OCI-M2 (cell line): ENCODE measurements at regions not wholly inside any gene's neighbourhood (a gene's known extent, or its start where the extent isn't known, plus 50 kb on each side); places are given as distances from the start of the nearest gene placed in this dataset.
"Not testable (repeated sequence)": the region's sequence is repeated elsewhere in the genome, so short reads cannot be mapped to it uniquely, and the experiment has no call there.

Experiments
- DNase-seq: peaks from one replicate; lab custom pipeline; 2025; ENCODE audit not compliant: unreplicated experiment; lab: John Stamatoyannopoulos, UW

- no peak for DNase-seq
Measured at GRCh38 chr3:194879126-194879877, 193.6 kb downstream of the FAM43A start.

DNA sequence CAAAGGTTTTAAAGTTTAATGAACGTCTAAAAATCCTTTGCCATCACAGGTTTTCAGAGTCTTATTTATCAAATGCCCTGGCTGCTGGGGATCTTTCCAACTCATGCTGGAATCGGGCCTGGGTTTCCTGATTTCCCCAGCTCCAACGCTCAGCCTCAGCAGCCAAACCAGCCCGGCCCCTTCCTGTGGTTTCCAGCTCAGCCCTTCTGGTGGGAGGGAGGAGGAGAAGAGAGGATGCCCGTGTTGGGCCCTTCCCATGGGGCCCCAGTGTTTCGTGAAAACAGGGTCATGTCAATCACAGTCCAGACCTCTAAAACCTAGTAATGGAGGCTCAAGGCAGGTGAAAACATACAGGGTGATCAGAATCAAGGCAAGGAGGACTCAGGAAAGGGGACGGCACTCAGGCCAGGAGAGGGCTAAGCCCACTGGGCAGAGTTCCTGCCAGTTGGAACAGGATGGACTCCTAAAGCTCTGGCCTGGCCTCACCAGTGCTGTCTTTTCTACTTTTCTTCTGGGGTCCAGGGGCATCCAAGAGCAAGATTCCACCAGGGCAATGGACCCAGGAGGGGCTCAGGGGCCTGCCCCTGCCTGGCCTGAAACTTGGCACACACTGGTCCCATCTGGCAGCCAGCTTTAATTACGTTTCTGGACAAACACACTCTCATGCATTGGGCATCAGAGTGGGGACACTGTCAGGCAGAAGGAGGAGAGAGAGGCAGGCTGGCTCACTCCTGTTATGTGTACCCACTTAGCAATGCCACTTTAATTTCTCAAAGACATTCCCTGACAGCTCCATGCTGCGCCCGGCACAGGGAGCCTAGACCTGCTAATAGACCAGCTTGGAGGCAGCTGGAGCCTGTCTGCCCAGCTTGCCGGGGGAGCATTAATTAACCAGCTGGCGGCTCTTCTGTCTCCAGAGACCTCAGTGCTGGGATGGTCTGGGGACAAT, 194.6 kb downstream of the FAM43A start:
- DNase-seq: no peak

- DNase-seq: no peak
Measured at GRCh38 chr3:194880940-194881925, 195.6 kb downstream of the FAM43A start.

DNA sequence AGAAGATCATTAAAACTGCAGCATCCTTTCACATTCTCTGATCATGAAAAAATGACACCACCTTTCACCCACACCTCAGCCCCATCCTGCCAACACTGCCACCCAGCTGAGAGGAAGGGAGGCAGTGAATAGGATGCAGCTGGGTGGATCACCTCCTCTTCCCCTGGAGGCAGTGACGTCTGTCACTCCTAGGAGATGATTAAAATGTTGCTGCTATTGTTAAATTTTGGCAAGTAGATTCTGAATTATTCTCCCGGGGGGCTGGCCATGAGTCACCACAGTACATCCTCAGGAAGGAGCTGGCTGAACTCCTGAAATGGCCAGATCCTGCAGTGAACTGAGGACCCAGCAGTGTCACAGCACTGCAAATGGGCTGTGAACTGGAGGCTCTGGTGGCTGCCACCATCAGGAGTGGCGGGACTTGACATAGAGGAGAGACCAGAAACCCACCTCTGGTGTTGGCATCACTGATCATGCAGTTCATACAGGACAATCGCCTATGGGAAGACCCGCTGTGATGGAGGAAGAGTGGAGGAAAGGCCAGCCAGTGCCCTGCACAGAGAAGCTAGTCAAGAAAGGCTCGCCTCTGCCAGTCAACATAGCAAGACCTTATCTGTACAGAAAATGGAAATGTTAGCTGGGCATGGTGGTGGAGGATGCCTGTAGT, 199.1 kb downstream of the FAM43A start:
- no peak for DNase-seq

- no peak for DNase-seq
Measured at GRCh38 chr3:194885766-194886165, 200.1 kb downstream of the FAM43A start.

DNA sequence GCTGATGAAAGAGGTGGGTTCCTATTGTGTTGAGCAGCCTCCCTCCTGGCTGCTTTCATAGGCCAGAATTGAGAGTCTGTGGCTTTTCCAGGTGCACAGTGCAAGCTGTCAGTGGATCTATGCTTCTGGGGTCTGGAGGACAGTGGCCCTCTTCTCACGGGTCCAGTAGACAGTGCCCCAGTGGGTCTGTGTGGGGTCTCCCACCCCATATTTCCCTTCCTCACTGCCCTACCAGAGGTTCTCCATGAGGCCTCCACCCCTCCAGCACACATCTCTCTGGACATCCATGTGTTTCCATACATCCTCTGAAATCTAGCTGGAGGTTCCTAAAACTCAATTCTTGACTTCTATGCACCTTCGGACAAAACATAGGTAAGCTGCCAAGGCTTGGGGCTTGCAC, 201.2 kb downstream of the FAM43A start:
- no peak for DNase-seq

- not testable (repeated sequence) for DNase-seq
Measured at GRCh38 chr3:194888062-194888461, 202.4 kb downstream of the FAM43A start.

- no peak for DNase-seq
Measured at GRCh38 chr3:194888916-194889315, 203.2 kb downstream of the FAM43A start.

DNA sequence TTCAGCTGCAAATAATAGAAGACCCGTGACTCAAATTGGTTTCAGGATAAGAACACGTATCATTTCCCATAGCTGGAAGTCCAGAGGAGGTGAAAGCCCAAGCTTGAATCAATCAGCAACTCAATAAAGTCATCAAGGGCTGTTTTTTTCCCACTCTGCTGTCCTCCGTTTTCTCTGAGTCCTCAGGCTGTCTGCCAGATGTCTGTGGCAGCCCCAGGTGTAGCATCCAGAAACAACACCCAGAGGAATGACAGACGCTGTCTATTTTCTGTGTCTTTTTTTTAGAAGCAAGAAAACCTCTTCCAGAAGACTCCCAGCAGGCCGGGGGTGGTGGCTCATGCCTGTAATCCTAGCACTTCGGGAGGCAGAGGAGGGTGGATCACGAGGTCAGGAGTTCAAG, 204.4 kb downstream of the FAM43A start:
- no peak for DNase-seq

- no peak for DNase-seq
Measured at GRCh38 chr3:194893121-194893987, 207.7 kb downstream of the FAM43A start.

GRCh38 chr3:194894538-194894937, 208.9 kb downstream of the FAM43A start:
- DNase-seq: no peak

- DNase-seq: no peak
Measured at GRCh38 chr3:194900854-194901522, 215.3 kb downstream of the FAM43A start.

DNA sequence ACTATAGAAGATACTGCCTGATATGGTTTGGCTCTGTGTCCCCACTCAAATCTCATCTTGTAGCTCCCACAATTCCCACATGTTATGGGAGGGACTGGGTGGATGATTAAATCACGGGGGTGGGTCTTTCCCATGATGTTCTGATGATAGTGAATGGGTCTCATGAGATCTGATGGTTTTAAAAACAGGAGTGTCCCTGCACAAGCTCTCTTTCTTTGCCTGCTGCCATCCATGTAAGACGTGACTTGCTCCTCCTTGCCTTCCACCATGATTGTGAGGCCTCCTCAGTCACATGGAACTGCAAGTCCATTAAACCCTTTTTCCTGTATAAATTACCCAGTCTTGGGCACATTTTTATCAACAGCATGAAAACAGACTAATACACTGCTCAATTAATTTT, 217.8 kb downstream of the FAM43A start:
- DNase-seq: not testable (repeated sequence)

DNA sequence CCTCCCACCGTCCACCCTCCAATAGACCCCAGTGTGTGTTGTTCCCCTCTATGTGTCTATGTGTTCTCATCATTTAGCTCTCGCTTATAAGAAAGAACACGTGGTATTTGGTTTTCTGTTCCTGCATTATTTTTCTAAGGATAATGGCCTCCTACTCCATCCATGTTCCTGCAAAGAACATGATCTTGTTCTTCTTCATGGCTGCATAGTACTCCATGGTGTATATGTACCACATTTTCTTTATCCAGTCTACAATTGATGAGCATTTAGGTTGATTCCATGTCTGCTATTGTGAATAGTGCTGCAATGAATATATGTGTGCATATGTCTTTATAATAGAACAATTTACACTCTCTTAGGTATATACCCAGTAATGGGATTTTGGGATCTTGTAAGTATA, 219.3 kb downstream of the FAM43A start:
- DNase-seq: not testable (repeated sequence)

DNA sequence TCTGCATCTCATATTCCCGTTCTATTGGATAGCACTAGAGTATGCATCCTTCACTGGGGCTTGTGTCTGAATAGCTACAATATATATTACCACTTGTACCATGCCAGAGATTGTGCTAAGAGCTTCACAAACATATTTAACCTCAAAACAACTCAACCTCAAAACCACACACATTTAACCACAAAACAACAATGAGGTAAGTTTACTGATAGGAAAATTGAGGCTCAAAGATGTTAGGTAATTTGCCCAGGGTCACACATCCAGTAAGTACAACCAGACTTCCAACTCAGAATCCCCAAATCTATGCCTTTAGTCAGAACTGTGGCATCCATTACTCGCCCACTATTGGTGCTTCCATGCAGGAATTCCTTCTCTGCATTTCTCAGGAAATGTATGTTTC, 220.0 kb downstream of the FAM43A start:
- no peak for DNase-seq

DNA sequence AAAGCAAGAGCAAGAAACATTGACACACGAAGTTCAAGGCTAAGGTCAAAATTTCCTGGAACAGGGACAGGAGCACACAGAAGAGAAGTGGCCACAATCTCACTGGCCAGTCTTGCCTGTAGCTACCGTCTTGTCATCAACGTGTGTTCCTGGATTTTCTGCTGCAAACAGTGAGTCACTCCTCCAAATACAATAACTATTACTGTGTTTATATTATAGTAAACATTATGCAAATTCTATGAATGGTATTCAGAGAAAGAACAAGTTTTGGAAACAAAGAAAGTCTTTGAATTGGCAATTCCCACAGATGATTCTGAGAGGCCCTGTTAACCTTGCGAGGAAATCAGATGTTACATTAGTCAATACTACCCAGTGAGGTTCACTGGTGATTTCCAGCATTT, 220.5 kb downstream of the FAM43A start:
- DNase-seq: no peak

DNA sequence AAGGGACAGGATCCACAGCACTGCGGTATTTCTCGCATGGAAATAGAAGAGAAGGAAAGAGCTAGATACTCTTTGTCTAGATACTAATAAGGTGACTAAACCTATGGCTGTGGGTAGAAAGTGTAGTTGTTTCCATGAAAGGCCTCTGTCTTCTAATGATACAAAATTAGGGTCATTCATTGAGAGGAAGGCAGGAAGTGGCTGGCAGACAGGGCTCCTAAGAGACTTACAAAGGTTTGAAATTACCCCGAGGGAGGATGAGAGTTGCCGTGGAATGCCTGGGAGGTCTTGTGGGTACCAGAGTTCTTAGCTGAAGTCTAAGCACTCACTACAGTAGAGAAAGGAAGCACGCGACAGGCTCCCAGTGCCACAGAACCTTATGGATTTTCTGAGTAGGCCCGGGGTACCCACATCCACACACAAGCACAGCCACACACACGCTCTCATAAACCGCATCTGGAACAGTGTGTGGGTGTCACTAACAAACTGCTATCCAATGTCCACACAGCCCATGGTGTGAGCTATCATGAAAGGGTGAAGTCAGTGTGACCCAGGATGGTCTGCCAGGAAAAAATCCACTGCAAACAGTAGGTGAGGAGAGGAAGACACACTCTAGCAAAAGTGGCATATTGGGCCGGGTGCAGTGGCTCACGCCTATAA, 221.4 kb downstream of the FAM43A start:
- no peak for DNase-seq

- DNase-seq: no peak
Measured at GRCh38 chr3:194907811-194908210, 222.1 kb downstream of the FAM43A start.
